T-helper 2 cell treated with Interferon-gamma antibody and Interleukin-4, amounts not matched to agents 5 μg/mL and 100 μg/mL, for 36 hours (primary cell): ENCODE measurements at regions not wholly inside any gene's neighbourhood (a gene's known extent, or its start where the extent isn't known, plus 50 kb on each side); places are given as distances from the start of the nearest gene placed in this dataset.

Source experiments
- DNase-seq: peaks from one replicate; pipeline ENCODE4 v3.0.0; 2021; ENCODE audit warnings: low spot score
- H3K27ac Mint-ChIP-seq: one replicate; pipeline ENCODE4 v1.8.0; 2021; ENCODE audit warnings: mild to moderate bottlenecking, mixed read lengths
- H3K27me3 Mint-ChIP-seq: one replicate; pipeline ENCODE4 v1.8.0; 2021; ENCODE audit warnings: low read depth, mixed read lengths
- H3K36me3 Mint-ChIP-seq: one replicate; pipeline ENCODE4 v1.8.0; 2021; ENCODE audit warnings: low read depth, mixed read lengths
- H3K4me1 Mint-ChIP-seq: one replicate; pipeline ENCODE4 v1.8.0; 2021; ENCODE audit warnings: low read depth, mixed read lengths
- H3K4me3 Mint-ChIP-seq: one replicate; pipeline ENCODE4 v1.8.0; 2022; ENCODE audit warnings: mild to moderate bottlenecking, moderate library complexity, mixed read lengths
- H3K9me3 Mint-ChIP-seq: one replicate; pipeline ENCODE4 v1.8.0; 2021; ENCODE audit warnings: mixed read lengths

GRCh38 chr14:94935706-94936300 is 165.9 kb upstream of the GSC start:
- Mint-ChIP-seq H3K9me3 (no peaks in the 10 kb centered on the region), H3K27me3 (peaks cover 2% of the 10 kb centered on the region), H3K4me3 (no peak overlapping the region), H3K4me1 (no peaks in the 10 kb centered on the region), H3K36me3 (no peaks in the 10 kb centered on the region), H3K27ac (no peak overlapping the region)
- DNase-seq, result no peak

GRCh38 chr14:94934276-94934810 is 164.4 kb upstream of the GSC start:
- Mint-ChIP-seq H3K27me3 (peaks cover 2% of the 10 kb centered on the region), H3K36me3 (no peaks in the 10 kb centered on the region), H3K9me3 (no peaks in the 10 kb centered on the region), H3K27ac (no peak overlapping the region), H3K4me3 (no peak overlapping the region), H3K4me1 (no peaks in the 10 kb centered on the region)
- no peak for DNase-seq

- no peak overlapping the region for H3K4me3 Mint-ChIP-seq
- peaks cover 2% of the 10 kb centered on the region for H3K27me3 Mint-ChIP-seq
- no peaks in the 10 kb centered on the region for H3K36me3 Mint-ChIP-seq
- no peak for DNase-seq
- H3K27ac Mint-ChIP-seq, result no peak overlapping the region
- H3K9me3 Mint-ChIP-seq, result no peaks in the 10 kb centered on the region
- no peaks in the 10 kb centered on the region for H3K4me1 Mint-ChIP-seq
Observed at GRCh38 chr14:94933486-94933885, 163.6 kb upstream of the GSC start.

GRCh38 chr14:94932589-94932988 is 162.7 kb upstream of the GSC start:
- Mint-ChIP-seq H3K9me3 (no peaks in the 10 kb centered on the region), H3K36me3 (no peaks in the 10 kb centered on the region), H3K27ac (no peak overlapping the region), H3K4me1 (no peaks in the 10 kb centered on the region), H3K27me3 (peaks cover 2% of the 10 kb centered on the region), H3K4me3 (no peak overlapping the region)
- DNase-seq, result no peak

- Mint-ChIP-seq H3K9me3 (no peaks in the 10 kb centered on the region), H3K4me1 (no peaks in the 10 kb centered on the region), H3K36me3 (no peaks in the 10 kb centered on the region), H3K4me3 (no peak overlapping the region), H3K27me3 (peaks cover 2% of the 10 kb centered on the region), H3K27ac (no peak overlapping the region)
- DNase-seq, result no peak
Observed at GRCh38 chr14:94930690-94931089, 160.8 kb upstream of the GSC start.

GRCh38 chr14:94929354-94929753 is 159.4 kb upstream of the GSC start:
- Mint-ChIP-seq H3K4me3 (no peak overlapping the region), H3K27me3 (peaks cover 2% of the 10 kb centered on the region), H3K36me3 (no peaks in the 10 kb centered on the region), H3K4me1 (no peaks in the 10 kb centered on the region), H3K9me3 (no peaks in the 10 kb centered on the region), H3K27ac (no peak overlapping the region)
- DNase-seq, result no peak

GRCh38 chr14:94926176-94926575 is 156.3 kb upstream of the GSC start:
- H3K4me1 Mint-ChIP-seq, result no peaks in the 10 kb centered on the region
- no peak for DNase-seq
- H3K9me3 Mint-ChIP-seq, result no peaks in the 10 kb centered on the region
- no peaks in the 10 kb centered on the region for H3K27me3 Mint-ChIP-seq
- H3K36me3 Mint-ChIP-seq, result no peaks in the 10 kb centered on the region
- H3K4me3 Mint-ChIP-seq, result no peak overlapping the region
- H3K27ac Mint-ChIP-seq, result no peak overlapping the region

- H3K4me1 Mint-ChIP-seq, result no peaks in the 10 kb centered on the region
- no peak for DNase-seq
- H3K27ac Mint-ChIP-seq, result no peak overlapping the region
- H3K4me3 Mint-ChIP-seq, result no peak overlapping the region
- no peaks in the 10 kb centered on the region for H3K27me3 Mint-ChIP-seq
- H3K36me3 Mint-ChIP-seq, result no peaks in the 10 kb centered on the region
- no peaks in the 10 kb centered on the region for H3K9me3 Mint-ChIP-seq
Observed at GRCh38 chr14:94925416-94926173, 155.7 kb upstream of the GSC start.

- H3K4me1 Mint-ChIP-seq, result no peaks in the 10 kb centered on the region
- H3K4me3 Mint-ChIP-seq, result no peak overlapping the region
- H3K9me3 Mint-ChIP-seq, result no peaks in the 10 kb centered on the region
- H3K27ac Mint-ChIP-seq, result no peak overlapping the region
- no peaks in the 10 kb centered on the region for H3K36me3 Mint-ChIP-seq
- no peak for DNase-seq
- no peaks in the 10 kb centered on the region for H3K27me3 Mint-ChIP-seq
Observed at GRCh38 chr14:94924189-94924588, 154.3 kb upstream of the GSC start.

- H3K27ac Mint-ChIP-seq, result no peak overlapping the region
- DNase-seq, result no peak
- no peaks in the 10 kb centered on the region for H3K4me1 Mint-ChIP-seq
- no peaks in the 10 kb centered on the region for H3K9me3 Mint-ChIP-seq
- H3K4me3 Mint-ChIP-seq, result no peak overlapping the region
- no peaks in the 10 kb centered on the region for H3K27me3 Mint-ChIP-seq
- no peaks in the 10 kb centered on the region for H3K36me3 Mint-ChIP-seq
Observed at GRCh38 chr14:94923786-94924185, 153.9 kb upstream of the GSC start.

GRCh38 chr14:94922595-94923239 is 152.8 kb upstream of the GSC start:
- H3K9me3 Mint-ChIP-seq, result no peaks in the 10 kb centered on the region
- DNase-seq, result no peak
- H3K27ac Mint-ChIP-seq, result no peak overlapping the region
- H3K27me3 Mint-ChIP-seq, result no peaks in the 10 kb centered on the region
- no peak overlapping the region for H3K4me3 Mint-ChIP-seq
- H3K36me3 Mint-ChIP-seq, result no peaks in the 10 kb centered on the region
- H3K4me1 Mint-ChIP-seq, result no peaks in the 10 kb centered on the region

- H3K4me1 Mint-ChIP-seq, result no peaks in the 10 kb centered on the region
- H3K36me3 Mint-ChIP-seq, result no peaks in the 10 kb centered on the region
- H3K4me3 Mint-ChIP-seq, result no peak overlapping the region
- no peak overlapping the region for H3K27ac Mint-ChIP-seq
- DNase-seq, result no peak
- no peaks in the 10 kb centered on the region for H3K27me3 Mint-ChIP-seq
- H3K9me3 Mint-ChIP-seq, result no peaks in the 10 kb centered on the region
Observed at GRCh38 chr14:94921882-94922585, 152.1 kb upstream of the GSC start.

GRCh38 chr14:94921456-94921855 is 151.5 kb upstream of the GSC start:
- no peaks in the 10 kb centered on the region for H3K36me3 Mint-ChIP-seq
- H3K9me3 Mint-ChIP-seq, result no peaks in the 10 kb centered on the region
- no peaks in the 10 kb centered on the region for H3K27me3 Mint-ChIP-seq
- no peak for DNase-seq
- no peak overlapping the region for H3K4me3 Mint-ChIP-seq
- no peak overlapping the region for H3K27ac Mint-ChIP-seq
- no peaks in the 10 kb centered on the region for H3K4me1 Mint-ChIP-seq

- no peaks in the 10 kb centered on the region for H3K4me1 Mint-ChIP-seq
- no peaks in the 10 kb centered on the region for H3K9me3 Mint-ChIP-seq
- no peak overlapping the region for H3K27ac Mint-ChIP-seq
- no peaks in the 10 kb centered on the region for H3K27me3 Mint-ChIP-seq
- H3K4me3 Mint-ChIP-seq, result no peak overlapping the region
- no peaks in the 10 kb centered on the region for H3K36me3 Mint-ChIP-seq
- DNase-seq, result no peak
Observed at GRCh38 chr14:94919896-94920295, 150.0 kb upstream of the GSC start.
